ENCODE measurements at regions not wholly inside any gene's neighbourhood (a gene's known extent, or its start where the extent isn't known, plus 50 kb on each side); places are given as distances from the start of the nearest gene placed in this dataset.
A peak's percentile ranks its signal among the peaks of the same experiment; 100 is the strongest.

DNA sequence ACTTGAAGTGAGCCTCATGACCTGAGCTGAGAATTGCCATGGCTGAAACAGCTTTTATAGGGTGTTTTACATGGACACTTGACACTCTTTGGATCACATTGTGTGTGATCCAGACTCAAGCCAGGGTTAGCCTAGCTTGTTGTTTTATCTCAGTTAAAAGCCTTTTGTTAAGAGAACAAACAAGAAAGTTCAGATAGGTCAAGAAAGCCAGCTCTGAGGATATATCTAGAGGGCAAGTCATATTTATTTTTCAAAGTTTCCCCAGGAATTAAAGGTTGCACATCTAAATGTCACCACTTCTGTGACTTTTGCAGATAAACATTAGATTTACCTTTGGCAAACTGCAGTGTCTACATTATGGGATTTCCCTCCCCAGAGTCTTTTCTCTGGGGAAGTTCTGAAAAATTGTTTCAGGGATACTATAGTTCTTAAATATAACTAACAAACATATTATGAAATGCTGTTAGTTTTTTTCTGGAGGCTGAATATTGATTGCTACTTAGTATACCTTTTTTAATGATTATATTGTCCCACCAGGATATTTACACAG is 134.5 kb downstream of the C9orf152 start:
- ChIA-PET RAD21 (ENCODE audit: unreplicated experiment) (interaction anchor here (0.7 to 1.2 kb wide), 4 partner anchors 21 to 75 kb away, joined by 3 to 4 read pairs (median 3); no protein-coding TSS in a partner anchor), POLR2A (interaction anchor here (1.0 to 1.4 kb wide), 3 partner anchors 17 to 88 kb away, joined by 3 to 4 read pairs (median 4); no protein-coding TSS in a partner anchor), CTCF (interaction anchor here (0.8 to 1.3 kb wide), 6 partner anchors 14 to 550 kb away, joined by 3 to 6 read pairs (median 4); no protein-coding TSS in a partner anchor), SMC1A (ENCODE audit: uncharacterized antibody, unreplicated experiment) (interaction anchor here (1.0 to 28.0 kb wide), 8 partner anchors 11 to 164 kb away, joined by 3 to 636 read pairs (median 4); no protein-coding TSS in a partner anchor)
- ATAC-seq (no peak; the same call in 2 of the 3 replicates), DNase-seq (ENCODE audit: low read depth, low spot score) (no peak), FAIRE-seq (no peak)
- Histone ChIP-seq H3K9ac (ENCODE audit: control insufficient read depth, insufficient read depth, low read length) (no peak overlapping the region), H3K4me2 (ENCODE audit: control insufficient read depth, insufficient read depth) (no peak overlapping the region), H3K36me3 (ENCODE audit: control insufficient read depth in 2 of 2, insufficient read depth in 2 of 2, low read length in 1 of 2) (peaks cover 9 to 15% of the 10 kb centered on the region in 2 experiments), H4K20me1 (ENCODE audit: control insufficient read depth, insufficient read depth) (no peaks in the 10 kb centered on the region; the same call in none of the 2 replicates), H3K9me3 (replicated peaks; ENCODE audit: control insufficient read depth, insufficient read depth, low read length) (no peaks in the 10 kb centered on the region), H3K4me1 (ENCODE audit: control insufficient read depth, insufficient read depth, low read length) (peaks cover 8% of the 10 kb centered on the region), H3K79me2 (ENCODE audit: control insufficient read depth, insufficient read depth, low read length) (peaks cover 83% of the 10 kb centered on the region), H3K27me3 (replicated peaks in 1 of 2; ENCODE audit: control insufficient read depth in 2 of 2, insufficient read depth in 2 of 2, low read length in 1 of 2) (no peaks in the 10 kb centered on the region), H3K4me3 (no peak overlapping the region), H2AFZ (ENCODE audit: control insufficient read depth, low read depth, low read length) (no peak overlapping the region), H3K27ac (ENCODE audit: control insufficient read depth, insufficient read depth) (peak overlapping the region; percentile 2; the same call in 1 of the 2 replicates)
- in situ Hi-C loops (cut with MboI) (no loop called here), intact Hi-C loops (cut with micrococcal nuclease; ENCODE audit: unreplicated experiment) (no loop called here)
- no TSS peak for BruUV-seq (replicated peaks)
- no peak for TF ChIP-seq SMC3 (IDR thresholded peaks at IDR 0.05; ENCODE audit: borderline replicate concordance, low read length)
- no peak for TF ChIP-seq ZNF274 (IDR thresholded peaks at IDR 0.05; ENCODE audit: insufficient read depth, insufficient read length)
- no peak for TF ChIP-seq CHD2 (IDR thresholded peaks at IDR 0.05; ENCODE audit: borderline replicate concordance, low read depth, low read length)
- TF ChIP-seq ZNF24 (IDR thresholded peaks at IDR 0.05) = no peak
- TF ChIP-seq POLR2A (IDR thresholded peaks at IDR 0.05; ENCODE audit: low read depth, low read length) = no peak
- no peak for TF ChIP-seq LARP7 (IDR thresholded peaks at IDR 0.05)
- no peak for TF ChIP-seq SMAD5 (IDR thresholded peaks at IDR 0.05; ENCODE audit: low read depth)
- TF ChIP-seq, protein P1, sequence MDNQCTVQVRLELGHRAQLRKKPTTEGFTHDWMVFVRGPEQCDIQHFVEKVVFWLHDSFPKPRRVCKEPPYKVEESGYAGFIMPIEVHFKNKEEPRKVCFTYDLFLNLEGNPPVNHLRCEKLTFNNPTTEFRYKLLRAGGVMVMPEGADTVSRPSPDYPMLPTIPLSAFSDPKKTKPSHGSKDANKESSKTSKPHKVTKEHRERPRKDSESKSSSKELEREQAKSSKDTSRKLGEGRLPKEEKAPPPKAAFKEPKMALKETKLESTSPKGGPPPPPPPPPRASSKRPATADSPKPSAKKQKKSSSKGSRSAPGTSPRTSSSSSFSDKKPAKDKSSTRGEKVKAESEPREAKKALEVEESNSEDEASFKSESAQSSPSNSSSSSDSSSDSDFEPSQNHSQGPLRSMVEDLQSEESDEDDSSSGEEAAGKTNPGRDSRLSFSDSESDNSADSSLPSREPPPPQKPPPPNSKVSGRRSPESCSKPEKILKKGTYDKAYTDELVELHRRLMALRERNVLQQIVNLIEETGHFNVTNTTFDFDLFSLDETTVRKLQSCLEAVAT (IDR thresholded peaks at IDR 0.05) = no peak
- TF ChIP-seq ZNF217 (IDR thresholded peaks at IDR 0.05) = no peak
- no peak for TF ChIP-seq HDAC6 (IDR thresholded peaks at IDR 0.05; ENCODE audit: unreplicated experiment)
